ENCODE measurements at regions not wholly inside any gene's neighbourhood (a gene's known extent, or its start where the extent isn't known, plus 50 kb on each side); places are given as distances from the start of the nearest gene placed in this dataset.

GRCh38 chr3:103624271-103624670, 1189.5 kb downstream of the ZPLD1 start (continued):
- TF ChIP-seq ZNF687 (IDR thresholded peaks at IDR 0.05), result no peak

GRCh38 chr3:103629391-103629790, 1194.6 kb downstream of the ZPLD1 start:
- H4K20me1 ChIP-seq (ENCODE audit: control insufficient read depth, insufficient read depth), result no peaks in the 10 kb centered on the region
- no peaks in the 10 kb centered on the region for H3K27me3 ChIP-seq (replicated peaks in 1 of 2; ENCODE audit: control insufficient read depth in 2 of 2, insufficient read depth in 2 of 2, low read length in 1 of 2)
- ChIA-PET RAD21 (ENCODE audit: unreplicated experiment) (no interaction called here), POLR2A (no interaction called here), SMC1A (ENCODE audit: uncharacterized antibody, unreplicated experiment) (no interaction called here), CTCF (no interaction called here)
- H2AFZ ChIP-seq (ENCODE audit: control insufficient read depth, low read depth, low read length), result no peak overlapping the region
- H3K4me2 ChIP-seq (ENCODE audit: control insufficient read depth, insufficient read depth), result no peak overlapping the region
- H3K79me2 ChIP-seq (ENCODE audit: control insufficient read depth, insufficient read depth, low read length), result no peaks in the 10 kb centered on the region
- TF ChIP-seq MXI1 (IDR thresholded peaks at IDR 0.05; ENCODE audit: low read depth, low read length) (no peak), CBX5 (IDR thresholded peaks at IDR 0.05; ENCODE audit: low read depth) (no peak), SUPT20H (IDR thresholded peaks at IDR 0.05; ENCODE audit: borderline replicate concordance, control insufficient read depth, low read depth, low read length) (no peak), ZNF217 (IDR thresholded peaks at IDR 0.05) (no peak), KDM1A (IDR thresholded peaks at IDR 0.05; ENCODE audit: borderline replicate concordance) (no peak), NRF1 (conservative IDR thresholded peaks at IDR 0.05; ENCODE audit: low read depth, low read length) (no peak), RELA (IDR thresholded peaks at IDR 0.05; ENCODE audit: borderline replicate concordance, partially characterized antibody) (no peak), HCFC1 (IDR thresholded peaks at IDR 0.05; ENCODE audit: low read length) (no peak), SREBF1 (IDR thresholded peaks at IDR 0.05; ENCODE audit: low read length) (no peak), RUNX3 (IDR thresholded peaks at IDR 0.05; ENCODE audit: low read length) (no peak), ATF7 (IDR thresholded peaks at IDR 0.05; ENCODE audit: low read depth) (no peak), KAT2A (conservative IDR thresholded peaks at IDR 0.05; ENCODE audit: control insufficient read depth, low read depth, low read length) (no peak), RCOR1 (conservative IDR thresholded peaks at IDR 0.05; ENCODE audit: low read depth, low read length) (no peak), ZBTB33 (IDR thresholded peaks at IDR 0.05) (no peak)
- in situ Hi-C loops (cut with MboI), result no loop called here
- no peaks in the 10 kb centered on the region for H3K9me3 ChIP-seq (replicated peaks; ENCODE audit: control insufficient read depth, insufficient read depth, low read length)
- WGBS (ENCODE audit: insufficient coverage, insufficient replicate concordance, low lambda C conversion rate, missing lambda C conversion rate), result 0% methylated on average over 1 of the region's 1 CpG
- BruUV-seq (replicated peaks), result no TSS peak
- H3K4me1 ChIP-seq (ENCODE audit: control insufficient read depth, insufficient read depth, low read length), result no peaks in the 10 kb centered on the region
- FAIRE-seq (no peak), DNase-seq (ENCODE audit: low read depth, low spot score) (no peak), ATAC-seq (no peak)
- H3K36me3 ChIP-seq (ENCODE audit: control insufficient read depth in 2 of 2, insufficient read depth in 2 of 2, low read length in 1 of 2), result no peaks in the 10 kb centered on the region
- H3K9ac ChIP-seq (ENCODE audit: control insufficient read depth, insufficient read depth, low read length), result no peak overlapping the region
- intact Hi-C loops (cut with micrococcal nuclease; ENCODE audit: unreplicated experiment), result no loop called here
- no peak overlapping the region for H3K4me3 ChIP-seq
- H3K27ac ChIP-seq (ENCODE audit: control insufficient read depth, insufficient read depth), result no peak overlapping the region
